ENCODE measurements at regions not wholly inside any gene's neighbourhood (a gene's known extent, or its start where the extent isn't known, plus 50 kb on each side); places are given as distances from the start of the nearest gene placed in this dataset.

- TF ChIP-seq CTCF (IDR thresholded peaks at IDR 0.05; ENCODE audit: low read depth, low read length, missing control alignments), result no peak
- DNase-seq (ENCODE audit: low read depth), result no peak
- H3K4me3 ChIP-seq (ENCODE audit: low read depth, low read length), result no peak overlapping the region
These were observed 252.7 kb downstream of the PMP22 start for GRCh38 chr17:15012351-15012980.

- no peak for DNase-seq (ENCODE audit: low read depth)
- no peak overlapping the region for H3K4me3 ChIP-seq (ENCODE audit: low read depth, low read length)
- no peak for TF ChIP-seq CTCF (IDR thresholded peaks at IDR 0.05; ENCODE audit: low read depth, low read length, missing control alignments)
These were observed 256.0 kb downstream of the PMP22 start for GRCh38 chr17:15009087-15009486.

GRCh38 chr17:15007147-15007553, 258.0 kb downstream of the PMP22 start:
- no peak for TF ChIP-seq CTCF (IDR thresholded peaks at IDR 0.05; ENCODE audit: low read depth, low read length, missing control alignments)

GRCh38 chr17:15006421-15007128, 258.6 kb downstream of the PMP22 start:
- no peak for TF ChIP-seq CTCF (IDR thresholded peaks at IDR 0.05; ENCODE audit: low read depth, low read length, missing control alignments)
- no peak overlapping the region for H3K4me3 ChIP-seq (ENCODE audit: low read depth, low read length)
- DNase-seq (ENCODE audit: low read depth), result no peak

More at GRCh38 chr17:15007147-15007553, 258.0 kb downstream of the PMP22 start:
- H3K4me3 ChIP-seq (ENCODE audit: low read depth, low read length), result no peak overlapping the region
- DNase-seq (ENCODE audit: low read depth), result no peak

- no peak overlapping the region for H3K4me3 ChIP-seq (ENCODE audit: low read depth, low read length)
- TF ChIP-seq CTCF (IDR thresholded peaks at IDR 0.05; ENCODE audit: low read depth, low read length, missing control alignments), result no peak
- no peak for DNase-seq (ENCODE audit: low read depth)
These were observed 264.5 kb downstream of the PMP22 start for GRCh38 chr17:15000661-15001060.

- H3K4me3 ChIP-seq (ENCODE audit: low read depth, low read length), result no peak overlapping the region
- no peak for DNase-seq (ENCODE audit: low read depth)
- no peak for TF ChIP-seq CTCF (IDR thresholded peaks at IDR 0.05; ENCODE audit: low read depth, low read length, missing control alignments)
These were observed 267.8 kb downstream of the PMP22 start for GRCh38 chr17:14997290-14997689.

GRCh38 chr17:14986127-14986526, 279.0 kb downstream of the PMP22 start:
- no peak for DNase-seq (ENCODE audit: low read depth)
- TF ChIP-seq CTCF (IDR thresholded peaks at IDR 0.05; ENCODE audit: low read depth, low read length, missing control alignments), result no peak
- H3K4me3 ChIP-seq (ENCODE audit: low read depth, low read length), result no peak overlapping the region

Measured in GM12864 (cell line).